ENCODE measurements at regions not wholly inside any gene's neighbourhood (a gene's known extent, or its start where the extent isn't known, plus 50 kb on each side); places are given as distances from the start of the nearest gene placed in this dataset.

DNA sequence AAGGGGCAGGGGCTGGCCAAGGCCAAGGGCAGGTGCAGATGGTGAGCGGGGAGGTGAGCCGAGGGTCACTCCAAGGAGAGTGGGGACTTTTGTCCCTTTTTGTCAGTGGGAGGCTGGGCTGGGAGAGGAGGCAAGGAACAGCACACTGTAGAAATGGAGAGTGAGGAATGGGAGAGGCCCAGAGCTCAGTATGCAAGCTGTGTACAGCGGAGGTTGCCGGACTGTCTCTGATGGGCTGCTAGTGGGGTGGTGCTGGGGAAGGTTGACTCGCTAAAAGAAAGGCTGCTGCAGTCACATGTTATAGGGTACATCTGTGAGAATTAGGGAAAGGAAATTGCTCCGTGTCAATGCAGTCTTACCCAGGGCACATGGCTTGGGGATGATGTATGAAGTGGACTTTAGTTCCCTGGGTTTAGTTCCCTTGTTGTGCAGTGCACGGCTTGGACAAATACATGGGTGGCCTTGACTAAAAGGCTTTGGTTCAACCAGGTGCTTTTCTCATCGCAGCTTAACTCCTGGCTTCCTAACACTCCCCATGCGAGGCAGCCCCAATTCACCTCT is 57.1 kb upstream of the STX18 start:
- Histone ChIP-seq H2AFZ (ENCODE audit: low read depth, low read length, poor library complexity, severe bottlenecking) (no peak overlapping the region), H3K4me1 (ENCODE audit: control insufficient read depth in 1 of 2, insufficient read depth in 2 of 2, low read length in 2 of 2) (no peaks in the 10 kb centered on the region), H3K9me3 (ENCODE audit: control insufficient read depth in 1 of 2, insufficient read depth in 1 of 2, low read depth in 1 of 2, low read length in 2 of 2) (peaks cover 0 to 12% of the 10 kb centered on the region in 2 experiments; a peak in 2 of 4 replicates), H3K27me3 (ENCODE audit: insufficient read depth, low read length) (no peaks in the 10 kb centered on the region), H3K4me2 (ENCODE audit: low read length) (no peak overlapping the region), H3K9me2 (ENCODE audit: insufficient read depth) (no peaks in the 10 kb centered on the region), H3K9ac (ENCODE audit: low read length) (no peak overlapping the region), H3K36me3 (ENCODE audit: control insufficient read depth in 1 of 2, insufficient read depth in 2 of 2, low read length in 2 of 2) (no peaks in the 10 kb centered on the region), H3K27ac (ENCODE audit: low read depth, low read length) (no peak overlapping the region), H3K79me2 (ENCODE audit: insufficient read depth, low read length) (no peaks in the 10 kb centered on the region), H3K4me3 (replicated peaks in 1 of 2; ENCODE audit: low read depth in 1 of 2, low read length in 2 of 2) (no peak overlapping the region), H4K20me1 (ENCODE audit: insufficient read depth) (no peaks in the 10 kb centered on the region)
- no peak for ATAC-seq
- no peak for TF ChIP-seq EZH2 (IDR thresholded peaks at IDR 0.05)
- TF ChIP-seq, protein P1, sequence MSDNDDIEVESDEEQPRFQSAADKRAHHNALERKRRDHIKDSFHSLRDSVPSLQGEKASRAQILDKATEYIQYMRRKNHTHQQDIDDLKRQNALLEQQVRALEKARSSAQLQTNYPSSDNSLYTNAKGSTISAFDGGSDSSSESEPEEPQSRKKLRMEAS (IDR thresholded peaks at IDR 0.05), result no peak
- no peak for TF ChIP-seq ZNF274 (IDR thresholded peaks at IDR 0.05; ENCODE audit: low read depth, low read length)
- TF ChIP-seq CBX3 (IDR thresholded peaks at IDR 0.05; ENCODE audit: low read depth), result no peak
- TF ChIP-seq, protein P2, sequence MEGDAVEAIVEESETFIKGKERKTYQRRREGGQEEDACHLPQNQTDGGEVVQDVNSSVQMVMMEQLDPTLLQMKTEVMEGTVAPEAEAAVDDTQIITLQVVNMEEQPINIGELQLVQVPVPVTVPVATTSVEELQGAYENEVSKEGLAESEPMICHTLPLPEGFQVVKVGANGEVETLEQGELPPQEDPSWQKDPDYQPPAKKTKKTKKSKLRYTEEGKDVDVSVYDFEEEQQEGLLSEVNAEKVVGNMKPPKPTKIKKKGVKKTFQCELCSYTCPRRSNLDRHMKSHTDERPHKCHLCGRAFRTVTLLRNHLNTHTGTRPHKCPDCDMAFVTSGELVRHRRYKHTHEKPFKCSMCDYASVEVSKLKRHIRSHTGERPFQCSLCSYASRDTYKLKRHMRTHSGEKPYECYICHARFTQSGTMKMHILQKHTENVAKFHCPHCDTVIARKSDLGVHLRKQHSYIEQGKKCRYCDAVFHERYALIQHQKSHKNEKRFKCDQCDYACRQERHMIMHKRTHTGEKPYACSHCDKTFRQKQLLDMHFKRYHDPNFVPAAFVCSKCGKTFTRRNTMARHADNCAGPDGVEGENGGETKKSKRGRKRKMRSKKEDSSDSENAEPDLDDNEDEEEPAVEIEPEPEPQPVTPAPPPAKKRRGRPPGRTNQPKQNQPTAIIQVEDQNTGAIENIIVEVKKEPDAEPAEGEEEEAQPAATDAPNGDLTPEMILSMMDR (IDR thresholded peaks at IDR 0.05 in 2 of 3, conservative IDR thresholded peaks at IDR 0.05 in 1 of 3; ENCODE audit: borderline replicate concordance in 1 of 3, insufficient read depth in 1 of 3, low read depth in 2 of 3, low read length in 2 of 3), result no peak
- TF ChIP-seq, protein P3, sequence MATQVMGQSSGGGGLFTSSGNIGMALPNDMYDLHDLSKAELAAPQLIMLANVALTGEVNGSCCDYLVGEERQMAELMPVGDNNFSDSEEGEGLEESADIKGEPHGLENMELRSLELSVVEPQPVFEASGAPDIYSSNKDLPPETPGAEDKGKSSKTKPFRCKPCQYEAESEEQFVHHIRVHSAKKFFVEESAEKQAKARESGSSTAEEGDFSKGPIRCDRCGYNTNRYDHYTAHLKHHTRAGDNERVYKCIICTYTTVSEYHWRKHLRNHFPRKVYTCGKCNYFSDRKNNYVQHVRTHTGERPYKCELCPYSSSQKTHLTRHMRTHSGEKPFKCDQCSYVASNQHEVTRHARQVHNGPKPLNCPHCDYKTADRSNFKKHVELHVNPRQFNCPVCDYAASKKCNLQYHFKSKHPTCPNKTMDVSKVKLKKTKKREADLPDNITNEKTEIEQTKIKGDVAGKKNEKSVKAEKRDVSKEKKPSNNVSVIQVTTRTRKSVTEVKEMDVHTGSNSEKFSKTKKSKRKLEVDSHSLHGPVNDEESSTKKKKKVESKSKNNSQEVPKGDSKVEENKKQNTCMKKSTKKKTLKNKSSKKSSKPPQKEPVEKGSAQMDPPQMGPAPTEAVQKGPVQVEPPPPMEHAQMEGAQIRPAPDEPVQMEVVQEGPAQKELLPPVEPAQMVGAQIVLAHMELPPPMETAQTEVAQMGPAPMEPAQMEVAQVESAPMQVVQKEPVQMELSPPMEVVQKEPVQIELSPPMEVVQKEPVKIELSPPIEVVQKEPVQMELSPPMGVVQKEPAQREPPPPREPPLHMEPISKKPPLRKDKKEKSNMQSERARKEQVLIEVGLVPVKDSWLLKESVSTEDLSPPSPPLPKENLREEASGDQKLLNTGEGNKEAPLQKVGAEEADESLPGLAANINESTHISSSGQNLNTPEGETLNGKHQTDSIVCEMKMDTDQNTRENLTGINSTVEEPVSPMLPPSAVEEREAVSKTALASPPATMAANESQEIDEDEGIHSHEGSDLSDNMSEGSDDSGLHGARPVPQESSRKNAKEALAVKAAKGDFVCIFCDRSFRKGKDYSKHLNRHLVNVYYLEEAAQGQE (IDR thresholded peaks at IDR 0.05; ENCODE audit: low read depth), result no peak
- TF ChIP-seq, protein P4, sequence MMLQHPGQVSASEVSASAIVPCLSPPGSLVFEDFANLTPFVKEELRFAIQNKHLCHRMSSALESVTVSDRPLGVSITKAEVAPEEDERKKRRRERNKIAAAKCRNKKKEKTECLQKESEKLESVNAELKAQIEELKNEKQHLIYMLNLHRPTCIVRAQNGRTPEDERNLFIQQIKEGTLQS (IDR thresholded peaks at IDR 0.05), result no peak
- no peak for TF ChIP-seq SRF (IDR thresholded peaks at IDR 0.05; ENCODE audit: low read depth)
- no peak for TF ChIP-seq SP1 (IDR thresholded peaks at IDR 0.05; ENCODE audit: low read depth)
- no peak for TF ChIP-seq FOSL1 (IDR thresholded peaks at IDR 0.05; ENCODE audit: low read depth)
- TF ChIP-seq, protein P5, sequence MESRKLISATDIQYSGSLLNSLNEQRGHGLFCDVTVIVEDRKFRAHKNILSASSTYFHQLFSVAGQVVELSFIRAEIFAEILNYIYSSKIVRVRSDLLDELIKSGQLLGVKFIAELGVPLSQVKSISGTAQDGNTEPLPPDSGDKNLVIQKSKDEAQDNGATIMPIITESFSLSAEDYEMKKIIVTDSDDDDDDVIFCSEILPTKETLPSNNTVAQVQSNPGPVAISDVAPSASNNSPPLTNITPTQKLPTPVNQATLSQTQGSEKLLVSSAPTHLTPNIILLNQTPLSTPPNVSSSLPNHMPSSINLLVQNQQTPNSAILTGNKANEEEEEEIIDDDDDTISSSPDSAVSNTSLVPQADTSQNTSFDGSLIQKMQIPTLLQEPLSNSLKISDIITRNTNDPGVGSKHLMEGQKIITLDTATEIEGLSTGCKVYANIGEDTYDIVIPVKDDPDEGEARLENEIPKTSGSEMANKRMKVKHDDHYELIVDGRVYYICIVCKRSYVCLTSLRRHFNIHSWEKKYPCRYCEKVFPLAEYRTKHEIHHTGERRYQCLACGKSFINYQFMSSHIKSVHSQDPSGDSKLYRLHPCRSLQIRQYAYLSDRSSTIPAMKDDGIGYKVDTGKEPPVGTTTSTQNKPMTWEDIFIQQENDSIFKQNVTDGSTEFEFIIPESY (IDR thresholded peaks at IDR 0.05; ENCODE audit: extremely low read depth, insufficient replicate concordance, low read length), result no peak
- TF ChIP-seq ELF1 (IDR thresholded peaks at IDR 0.05; ENCODE audit: borderline replicate concordance, low read depth), result no peak
- TF ChIP-seq JUND (IDR thresholded peaks at IDR 0.05), result no peak
- no peak for TF ChIP-seq EZH2phosphoT487 (IDR thresholded peaks at IDR 0.05; ENCODE audit: borderline replicate concordance)
- TF ChIP-seq POLR2A (IDR thresholded peaks at IDR 0.05; ENCODE audit: borderline replicate concordance, extremely low read depth, insufficient read depth, insufficient read length), result no peak
- ChIA-PET POLR2A (no interaction called here), RAD21 (ENCODE audit: low non-redundant PET in 1 of 2, low total read pairs in 2 of 2, uncharacterized antibody in 2 of 2, unreplicated experiment in 2 of 2) (no interaction called here), CTCF (no interaction called here)
- DNase-seq (ENCODE audit: low read depth, low spot score), result no peak
- intact Hi-C loops (cut with micrococcal nuclease), result no loop called here
- no TSS peak for BruUV-seq (replicated peaks)
